ENCODE measurements at regions not wholly inside any gene's neighbourhood (a gene's known extent, or its start where the extent isn't known, plus 50 kb on each side); places are given as distances from the start of the nearest gene placed in this dataset.
A peak's percentile ranks its signal among the peaks of the same experiment; 100 is the strongest.

DNA sequence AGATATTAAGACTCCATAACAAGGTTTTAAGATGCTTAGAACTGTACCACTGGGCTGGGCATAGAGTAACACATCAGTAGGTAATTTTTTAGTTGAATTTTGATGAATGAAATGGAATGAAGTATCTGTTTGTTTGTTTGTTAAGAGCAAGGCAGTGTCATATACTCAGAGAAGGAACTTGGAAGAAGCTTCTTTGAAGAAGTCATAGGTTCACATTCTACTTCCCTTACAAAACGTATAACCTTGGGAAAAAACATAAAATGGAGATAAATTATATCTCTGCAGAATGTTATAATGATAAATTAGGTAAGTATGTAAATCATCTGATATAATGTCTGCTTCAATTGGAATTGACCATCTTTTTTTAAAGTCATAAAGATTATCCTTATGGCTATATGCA, 122.1 kb upstream of the SLC39A10 start (continued):
- TF ChIP-seq, protein P1, sequence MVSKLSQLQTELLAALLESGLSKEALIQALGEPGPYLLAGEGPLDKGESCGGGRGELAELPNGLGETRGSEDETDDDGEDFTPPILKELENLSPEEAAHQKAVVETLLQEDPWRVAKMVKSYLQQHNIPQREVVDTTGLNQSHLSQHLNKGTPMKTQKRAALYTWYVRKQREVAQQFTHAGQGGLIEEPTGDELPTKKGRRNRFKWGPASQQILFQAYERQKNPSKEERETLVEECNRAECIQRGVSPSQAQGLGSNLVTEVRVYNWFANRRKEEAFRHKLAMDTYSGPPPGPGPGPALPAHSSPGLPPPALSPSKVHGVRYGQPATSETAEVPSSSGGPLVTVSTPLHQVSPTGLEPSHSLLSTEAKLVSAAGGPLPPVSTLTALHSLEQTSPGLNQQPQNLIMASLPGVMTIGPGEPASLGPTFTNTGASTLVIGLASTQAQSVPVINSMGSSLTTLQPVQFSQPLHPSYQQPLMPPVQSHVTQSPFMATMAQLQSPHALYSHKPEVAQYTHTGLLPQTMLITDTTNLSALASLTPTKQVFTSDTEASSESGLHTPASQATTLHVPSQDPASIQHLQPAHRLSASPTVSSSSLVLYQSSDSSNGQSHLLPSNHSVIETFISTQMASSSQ (IDR thresholded peaks at IDR 0.05; ENCODE audit: low read depth), result no peak
- TF ChIP-seq, protein P1 (CRISPR knock-in tag; IDR thresholded peaks at IDR 0.05; ENCODE audit: borderline replicate concordance), result no peak
- TF ChIP-seq AHR (CRISPR knock-in tag; IDR thresholded peaks at IDR 0.05) (no peak), ZNF546 (CRISPR knock-in tag; conservative IDR thresholded peaks at IDR 0.05) (no peak), HDAC1 (CRISPR knock-in tag; IDR thresholded peaks at IDR 0.05) (no peak), MAFF (IDR thresholded peaks at IDR 0.05; ENCODE audit: low read depth, low read length) (no peak)

DNA sequence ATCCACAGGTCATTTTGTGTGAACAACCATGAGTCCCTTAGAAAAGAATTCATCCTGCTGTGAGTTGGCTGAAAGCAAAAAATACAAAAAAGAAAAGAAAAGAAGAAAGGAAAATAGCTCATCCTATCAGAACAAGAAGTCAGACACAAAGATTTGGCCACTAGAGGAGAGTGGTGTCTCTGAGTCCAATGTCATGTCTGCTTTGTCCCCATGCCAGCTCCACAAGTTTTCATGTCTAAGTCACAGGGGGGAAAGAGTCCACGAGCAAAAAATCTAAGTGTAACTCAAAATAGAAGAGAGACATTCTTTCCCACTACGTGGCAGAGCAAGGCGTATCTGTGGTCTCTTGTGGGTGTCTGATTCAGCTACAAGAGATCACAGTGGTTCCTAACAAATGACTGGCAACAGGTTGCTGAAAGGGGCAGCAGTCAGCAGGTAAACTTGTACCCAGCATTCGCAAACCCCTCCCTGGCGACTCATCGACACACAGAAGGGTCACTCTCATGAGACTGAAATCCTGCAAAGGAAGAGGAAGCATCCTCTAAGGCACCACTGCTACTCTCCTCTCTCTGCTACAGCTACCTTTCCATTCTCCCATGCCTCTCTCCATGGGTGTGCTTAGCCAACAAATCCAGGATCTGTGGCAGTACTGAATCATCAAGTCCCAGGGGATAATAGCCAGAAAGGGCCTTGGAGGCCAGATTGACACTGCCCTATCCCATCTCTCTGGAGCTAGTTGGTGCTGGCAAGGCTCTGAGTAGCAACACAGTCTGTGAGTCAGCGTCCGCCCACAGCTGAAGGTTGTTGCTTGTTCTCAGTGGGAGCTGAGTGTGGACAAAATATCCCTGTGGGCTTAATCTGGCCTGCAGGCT, 123.0 kb upstream of the SLC39A10 start:
- intact Hi-C loops (cut with micrococcal nuclease; ENCODE audit: unreplicated experiment), result no loop called here
- ChIA-PET POLR2A (no interaction called here), CTCF (ENCODE audit: low intra/inter-chr PET ratio, low total read pairs) (no interaction called here)
- TF ChIP-seq, protein P2, sequence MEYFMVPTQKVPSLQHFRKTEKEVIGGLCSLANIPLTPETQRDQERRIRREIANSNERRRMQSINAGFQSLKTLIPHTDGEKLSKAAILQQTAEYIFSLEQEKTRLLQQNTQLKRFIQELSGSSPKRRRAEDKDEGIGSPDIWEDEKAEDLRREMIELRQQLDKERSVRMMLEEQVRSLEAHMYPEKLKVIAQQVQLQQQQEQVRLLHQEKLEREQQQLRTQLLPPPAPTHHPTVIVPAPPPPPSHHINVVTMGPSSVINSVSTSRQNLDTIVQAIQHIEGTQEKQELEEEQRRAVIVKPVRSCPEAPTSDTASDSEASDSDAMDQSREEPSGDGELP (IDR thresholded peaks at IDR 0.05; ENCODE audit: borderline replicate concordance, low read depth), result no peak
- TF ChIP-seq ZBTB43 (CRISPR knock-in tag; conservative IDR thresholded peaks at IDR 0.05) (no peak), EZH2 (conservative IDR thresholded peaks at IDR 0.05; ENCODE audit: low read depth, low read length) (no peak)
- H3K27me3 ChIP-seq (ENCODE audit: control insufficient read depth in 1 of 2, insufficient read depth in 2 of 2, low read length in 2 of 2), result peaks cover 0 to 4% of the 10 kb centered on the region in 2 experiments; a peak in 1 of 5 replicates
- no TSS peak for BruUV-seq (replicated peaks)
- DNase-seq (ENCODE audit: low spot score) (no peak), ATAC-seq (peak; percentile 54), FAIRE-seq (no peak)
- no peaks in the 10 kb centered on the region for H3K36me3 ChIP-seq (replicated peaks in 1 of 2; ENCODE audit: control insufficient read depth in 1 of 2, insufficient read depth in 2 of 2, low read length in 2 of 2)
- no peaks in the 10 kb centered on the region for H3K79me2 ChIP-seq (ENCODE audit: insufficient read depth, low read length)
- no peaks in the 10 kb centered on the region for H4K20me1 ChIP-seq (ENCODE audit: insufficient read depth, low read length)
- H3K27ac ChIP-seq (ENCODE audit: extremely low read length, insufficient read depth, low read length), result no peak overlapping the region
- H3K4me3 ChIP-seq (replicated peaks in 1 of 3; ENCODE audit: insufficient read depth in 1 of 3, low read depth in 2 of 3, low read length in 3 of 3), result no peak overlapping the region
- H3K9me3 ChIP-seq (ENCODE audit: low read length), result no peaks in the 10 kb centered on the region
- no peak overlapping the region for H2AFZ ChIP-seq (ENCODE audit: low read length)
- 11% methylated on average over 8 of the region's 8 CpGs for WGBS (ENCODE audit: low lambda C conversion rate)
- in situ Hi-C loops (cut with HindIII; ENCODE audit: extremely low pct_ligation_motif_present, low pct_unique_long_range_greater_than_20kb), result no loop called here
- H3K4me1 ChIP-seq (ENCODE audit: insufficient read depth, low read length), result no peaks in the 10 kb centered on the region
- no peak overlapping the region for H3K9ac ChIP-seq (ENCODE audit: insufficient read depth, low read depth, low read length)
- H3K4me2 ChIP-seq (ENCODE audit: low read depth, low read length), result no peak overlapping the region
